NOMO-1 treated with dmso at 0.1 percent for 144 hours (cell line): ENCODE measurements at regions not wholly inside any gene's neighbourhood (a gene's known extent, or its start where the extent isn't known, plus 50 kb on each side); places are given as distances from the start of the nearest gene placed in this dataset.

Source experiments
- DNase-seq: peaks from one replicate; lab custom pipeline; 2025; ENCODE audit not compliant: unreplicated experiment; lab: John Stamatoyannopoulos, UW

DNA sequence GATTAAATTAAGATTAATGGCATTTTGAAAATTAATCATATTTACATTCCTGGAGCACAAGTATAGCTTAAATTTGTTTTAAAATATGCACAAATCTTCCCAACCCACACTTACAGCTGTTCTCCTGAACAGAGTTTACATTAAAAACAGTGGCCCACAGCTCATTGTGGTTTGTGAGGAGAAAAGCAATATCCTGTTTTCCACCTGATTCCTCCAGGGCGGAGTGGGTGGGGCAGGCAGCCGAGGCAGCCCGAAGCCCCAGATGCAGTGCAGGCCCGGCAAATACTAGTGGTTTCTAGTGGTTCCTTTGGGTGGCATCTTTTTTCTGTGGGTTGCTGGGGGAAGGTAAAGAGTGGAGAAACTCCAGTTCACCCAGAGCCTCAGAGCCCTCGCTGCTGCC is 280.8 kb downstream of the ARHGAP12 start:
- DNase-seq, result no peak

DNA sequence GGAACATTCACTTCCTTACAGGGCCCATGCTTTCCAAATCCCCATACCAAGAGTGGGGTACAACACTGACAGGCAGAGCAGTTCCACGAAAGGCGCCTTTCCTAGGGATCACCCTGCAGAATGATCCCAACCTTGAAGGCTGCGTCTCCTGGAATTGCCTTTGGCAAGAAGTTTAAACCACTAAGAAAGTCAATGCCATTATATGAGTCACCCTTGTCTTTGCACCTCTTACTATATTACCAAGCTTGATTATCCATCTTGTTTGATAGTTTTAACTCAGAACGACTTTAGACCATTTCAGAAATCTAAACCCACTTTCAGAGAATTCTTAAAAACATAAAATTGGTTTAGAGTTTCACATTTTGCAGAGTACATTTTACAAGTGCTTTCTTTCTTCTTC is 282.1 kb downstream of the ARHGAP12 start:
- DNase-seq, result no peak

DNA sequence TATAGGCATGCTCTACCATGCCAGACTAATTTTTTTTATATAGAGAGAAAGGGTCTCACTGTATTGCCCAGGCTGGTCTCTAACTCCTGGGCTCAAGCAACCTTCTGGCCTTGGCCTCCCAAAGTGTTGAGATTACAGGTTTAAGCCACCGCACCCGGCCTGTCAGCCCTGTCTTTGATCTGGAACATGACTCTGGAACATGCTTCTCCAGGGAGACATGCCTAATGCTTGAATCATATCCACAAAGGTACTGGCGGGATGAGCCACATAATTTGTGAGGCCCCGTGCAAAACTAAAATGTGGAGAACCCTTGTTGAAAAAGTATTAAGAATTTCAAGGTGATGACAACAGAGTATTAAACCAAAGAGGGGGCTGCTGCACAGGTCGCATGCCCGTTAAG is 282.8 kb downstream of the ARHGAP12 start:
- DNase-seq, result no peak

DNA sequence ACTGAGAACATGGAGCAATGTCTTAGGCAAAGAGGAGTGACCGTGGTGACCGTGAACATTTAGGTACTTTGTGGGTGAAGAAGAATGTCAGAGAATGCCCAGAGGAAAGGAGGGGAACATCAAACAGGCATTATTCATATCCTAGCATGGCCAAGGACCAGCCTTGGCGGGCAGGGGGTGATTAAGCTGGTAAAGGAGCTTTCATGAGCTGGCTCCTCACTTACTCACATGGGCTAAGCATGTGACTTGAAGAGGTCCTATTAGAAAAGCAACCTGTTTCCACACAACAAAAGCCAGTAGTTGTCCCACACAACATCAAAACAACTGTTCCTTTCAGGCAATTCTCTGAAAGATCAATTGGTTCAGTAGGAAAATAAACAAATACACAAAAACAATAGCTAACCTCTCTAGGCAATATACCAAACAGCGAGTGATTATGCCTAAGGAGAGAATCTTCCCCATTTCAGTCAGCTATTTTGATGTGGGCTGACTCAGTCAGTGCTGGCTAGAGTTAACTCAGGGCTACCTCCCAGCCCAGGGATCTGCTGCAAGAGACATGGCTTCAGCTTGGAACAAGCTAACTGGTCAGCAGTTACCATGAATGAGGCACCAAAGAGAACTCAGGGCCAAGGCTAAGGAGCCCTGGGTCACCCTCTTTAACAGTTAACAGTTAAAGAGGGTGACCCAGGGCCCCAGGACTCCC is 283.5 kb downstream of the ARHGAP12 start:
- no peak for DNase-seq

DNA sequence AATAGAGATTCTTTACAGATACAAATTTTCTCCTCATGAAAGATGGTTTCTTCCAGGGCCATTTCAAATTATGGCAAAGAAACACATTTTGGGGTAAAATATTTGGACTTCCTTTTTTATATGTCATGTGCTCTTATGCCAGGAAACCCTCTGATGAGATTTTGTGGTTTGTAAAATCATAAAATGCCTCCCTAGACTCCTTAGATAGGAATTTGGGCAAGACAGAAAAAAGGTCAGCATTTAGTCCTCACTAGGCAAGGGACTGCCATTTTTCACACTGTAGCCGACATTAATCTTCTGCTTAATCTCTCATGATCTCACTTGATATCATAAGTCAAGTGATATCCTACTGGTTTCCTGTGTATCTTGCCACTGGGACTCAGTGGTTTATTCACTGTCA is 286.4 kb downstream of the ARHGAP12 start:
- no peak for DNase-seq

DNA sequence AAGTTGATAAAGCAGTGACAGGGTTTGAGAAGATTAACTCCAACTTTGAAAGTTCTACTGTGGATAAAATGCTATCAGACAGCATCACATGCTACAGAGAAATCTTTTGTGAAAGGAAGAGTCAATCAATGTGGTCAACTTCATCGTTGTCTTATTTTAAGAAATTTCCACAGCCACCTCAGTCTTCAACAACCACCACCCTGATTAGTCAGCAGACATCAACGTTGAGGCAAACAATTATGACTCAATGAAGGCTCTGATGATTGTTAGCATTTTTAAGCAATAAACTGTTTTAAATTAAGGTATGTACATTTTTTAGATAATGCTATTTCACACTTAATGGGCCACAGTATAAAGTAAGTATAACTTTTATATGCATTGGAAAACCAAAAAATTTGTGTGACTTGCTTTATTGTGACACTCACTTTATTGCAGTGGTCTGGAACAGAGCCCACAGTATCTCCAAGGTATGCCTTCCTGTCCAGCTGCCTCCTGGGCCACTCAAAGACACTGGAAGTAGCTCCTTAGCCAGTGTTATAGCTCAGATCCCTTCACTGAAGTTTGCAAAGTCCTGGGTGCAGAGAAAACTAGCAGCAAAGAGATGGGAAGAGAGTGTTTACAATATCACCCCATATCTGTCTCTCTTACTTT is 293.1 kb downstream of the ARHGAP12 start:
- no peak for DNase-seq

DNA sequence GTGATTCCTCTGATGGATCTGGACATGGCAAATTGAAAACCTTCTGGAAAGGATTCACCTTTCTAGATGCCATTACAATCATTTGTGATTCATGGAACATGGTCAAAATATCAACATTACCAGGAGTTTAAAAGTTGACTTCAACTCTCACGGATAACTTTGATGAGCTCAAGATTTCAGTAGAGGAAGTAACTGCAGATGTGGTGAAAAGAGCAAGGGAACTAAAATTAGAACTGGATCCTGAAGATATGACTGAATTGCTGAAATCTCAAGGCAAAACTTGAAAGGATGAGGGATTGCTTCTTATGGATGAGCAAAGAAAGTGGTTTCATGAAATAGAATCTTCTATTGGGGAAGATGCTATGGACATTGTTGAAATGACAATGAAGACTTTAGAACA is 293.6 kb downstream of the ARHGAP12 start:
- no peak for DNase-seq

DNA sequence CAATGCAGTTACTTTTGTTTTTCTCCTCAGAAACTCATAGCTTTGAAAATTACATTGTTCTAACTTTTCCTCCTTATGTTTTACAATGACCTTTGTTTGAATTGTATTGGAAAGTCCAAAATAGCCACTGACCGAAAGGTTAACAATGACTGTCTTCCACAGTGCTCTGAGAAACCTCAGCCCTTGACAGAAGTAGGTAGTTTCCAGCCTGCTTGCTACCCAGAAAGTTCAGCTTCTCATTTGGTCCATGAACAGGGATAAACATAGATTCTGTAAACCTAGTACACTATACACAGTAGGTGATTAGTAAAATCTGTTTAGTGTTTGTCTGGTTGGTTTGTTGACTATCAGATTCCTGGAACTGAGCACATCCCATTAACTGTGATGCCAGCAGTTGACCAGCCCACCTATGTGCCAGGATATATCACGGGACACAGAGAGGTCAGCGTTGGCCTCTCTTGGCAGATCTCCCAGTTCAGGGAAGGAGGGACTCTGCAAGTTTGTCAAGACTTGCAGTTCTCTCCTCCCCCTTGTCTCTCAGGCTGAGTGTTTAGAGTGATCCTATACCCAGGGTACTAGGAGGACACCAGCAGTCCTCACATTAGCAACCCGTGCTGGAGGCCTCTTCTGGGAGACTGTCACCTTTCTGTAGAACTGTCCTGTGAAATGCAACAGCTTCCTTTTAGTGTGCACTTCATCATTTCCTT is 297.6 kb downstream of the ARHGAP12 start:
- DNase-seq, result no peak

DNA sequence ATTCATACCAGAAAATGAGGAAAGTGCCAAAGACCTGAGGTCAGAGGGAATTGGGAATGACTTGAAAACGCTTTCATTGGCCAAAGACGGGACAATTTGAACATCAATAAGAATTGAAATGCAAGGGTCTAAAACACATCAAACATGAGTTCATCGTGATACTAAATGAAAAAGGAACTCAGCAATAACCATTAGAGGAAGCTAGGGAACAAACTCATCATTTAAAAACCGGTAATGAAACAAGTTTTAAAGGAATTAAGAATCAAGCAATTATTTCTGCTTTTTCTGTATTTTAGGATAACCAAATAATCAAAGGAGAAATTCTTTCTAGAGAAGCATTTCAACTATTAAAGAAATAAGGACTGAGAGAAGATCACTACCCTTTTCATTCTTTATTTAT is 303.1 kb downstream of the ARHGAP12 start:
- DNase-seq, result no peak

DNA sequence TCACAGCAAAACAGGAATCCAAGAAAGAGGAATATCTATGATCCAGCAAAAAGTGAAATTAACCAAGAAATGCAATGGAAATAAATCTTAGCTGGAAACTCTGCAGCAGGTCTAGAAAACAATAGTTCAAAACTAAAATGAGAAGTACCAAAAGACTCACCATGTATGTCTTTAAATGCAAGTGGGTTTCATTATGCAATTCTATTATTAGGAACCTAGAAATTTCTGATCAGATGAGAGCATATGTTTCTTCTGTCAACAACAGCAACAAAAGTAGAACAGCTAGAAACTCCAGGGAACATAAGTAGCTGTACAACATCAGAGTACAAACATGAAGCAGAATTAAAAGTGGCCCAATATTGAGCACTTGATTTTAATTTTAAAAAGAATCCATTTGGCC is 304.0 kb downstream of the ARHGAP12 start:
- DNase-seq, result no peak

DNA sequence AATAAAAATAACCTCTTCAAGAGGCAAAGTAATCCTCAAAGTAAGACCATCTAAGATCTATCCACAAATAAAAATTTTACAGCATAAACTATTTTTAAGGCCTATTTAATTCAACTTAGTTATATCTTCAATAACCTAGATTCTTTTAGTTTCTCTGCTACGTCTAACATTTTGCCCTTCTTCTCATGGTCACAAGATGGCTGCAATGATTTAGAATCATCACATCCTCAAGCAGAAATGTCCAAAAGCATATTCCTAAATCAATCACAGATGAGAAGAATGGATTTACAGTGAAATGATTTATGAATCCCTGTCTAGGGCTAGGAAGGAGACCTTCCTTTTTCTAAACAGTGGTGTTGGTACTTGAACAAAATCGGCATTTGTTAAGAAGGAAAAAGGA is 304.7 kb downstream of the ARHGAP12 start:
- no peak for DNase-seq

DNA sequence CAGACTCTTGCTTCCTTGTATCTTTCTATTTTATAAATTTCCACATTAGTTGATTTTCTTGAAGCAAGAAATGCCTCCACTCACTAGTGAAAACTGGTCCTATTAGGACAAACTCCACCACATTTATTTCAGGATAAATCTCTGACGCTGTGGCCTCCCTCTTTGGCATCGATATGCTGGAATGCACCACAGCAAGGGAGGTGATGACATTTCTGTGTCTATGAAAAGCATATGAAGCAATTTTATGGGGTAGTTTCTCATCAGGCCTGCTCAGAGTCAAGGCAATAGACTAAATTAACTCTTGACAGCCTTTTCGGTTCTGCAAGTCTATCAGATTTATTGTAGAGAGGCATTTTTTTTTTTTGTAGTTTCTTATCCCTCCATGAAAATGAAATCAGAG is 304.4 kb downstream of the ZEB1 start:
- no peak for DNase-seq

DNA sequence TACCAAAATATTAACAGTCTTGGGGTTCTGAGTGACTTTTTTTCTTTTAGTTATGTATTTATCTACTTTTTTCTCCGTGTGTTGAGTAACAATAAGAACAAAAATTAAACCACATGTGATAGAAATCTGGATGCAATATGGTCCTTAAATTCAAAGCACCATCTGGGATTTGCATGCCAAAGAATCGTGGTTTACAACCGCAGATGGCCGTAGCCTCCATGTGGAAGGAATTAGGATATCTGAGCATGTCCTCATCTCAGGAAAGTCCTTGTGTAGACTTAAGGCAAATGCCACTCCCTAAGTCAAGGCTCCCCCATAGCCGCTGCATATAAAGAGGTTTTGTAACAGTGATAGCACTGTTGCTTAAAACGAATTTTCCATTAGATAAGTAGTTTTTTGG is 304.0 kb downstream of the ZEB1 start:
- DNase-seq, result no peak

DNA sequence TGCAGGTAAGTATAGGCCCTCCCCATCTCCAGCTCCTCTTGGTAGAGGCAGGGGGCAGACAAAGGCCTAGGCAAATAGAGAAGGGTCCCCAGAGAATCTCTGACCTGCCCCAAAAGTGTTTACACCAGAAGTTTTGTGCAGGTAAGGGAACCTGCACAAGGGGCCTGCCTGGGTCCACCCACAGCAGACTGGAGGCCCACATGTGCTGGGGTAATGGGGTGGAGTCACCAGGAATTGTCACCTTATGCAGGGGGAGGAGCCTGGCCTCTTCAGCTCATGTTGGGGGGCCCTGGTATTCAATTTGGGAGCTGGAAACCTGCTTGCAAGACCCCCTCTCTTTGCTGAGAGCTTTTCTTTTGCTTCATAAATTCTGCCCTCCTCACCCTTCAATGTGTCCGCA is 302.7 kb downstream of the ZEB1 start:
- no peak for DNase-seq

DNA sequence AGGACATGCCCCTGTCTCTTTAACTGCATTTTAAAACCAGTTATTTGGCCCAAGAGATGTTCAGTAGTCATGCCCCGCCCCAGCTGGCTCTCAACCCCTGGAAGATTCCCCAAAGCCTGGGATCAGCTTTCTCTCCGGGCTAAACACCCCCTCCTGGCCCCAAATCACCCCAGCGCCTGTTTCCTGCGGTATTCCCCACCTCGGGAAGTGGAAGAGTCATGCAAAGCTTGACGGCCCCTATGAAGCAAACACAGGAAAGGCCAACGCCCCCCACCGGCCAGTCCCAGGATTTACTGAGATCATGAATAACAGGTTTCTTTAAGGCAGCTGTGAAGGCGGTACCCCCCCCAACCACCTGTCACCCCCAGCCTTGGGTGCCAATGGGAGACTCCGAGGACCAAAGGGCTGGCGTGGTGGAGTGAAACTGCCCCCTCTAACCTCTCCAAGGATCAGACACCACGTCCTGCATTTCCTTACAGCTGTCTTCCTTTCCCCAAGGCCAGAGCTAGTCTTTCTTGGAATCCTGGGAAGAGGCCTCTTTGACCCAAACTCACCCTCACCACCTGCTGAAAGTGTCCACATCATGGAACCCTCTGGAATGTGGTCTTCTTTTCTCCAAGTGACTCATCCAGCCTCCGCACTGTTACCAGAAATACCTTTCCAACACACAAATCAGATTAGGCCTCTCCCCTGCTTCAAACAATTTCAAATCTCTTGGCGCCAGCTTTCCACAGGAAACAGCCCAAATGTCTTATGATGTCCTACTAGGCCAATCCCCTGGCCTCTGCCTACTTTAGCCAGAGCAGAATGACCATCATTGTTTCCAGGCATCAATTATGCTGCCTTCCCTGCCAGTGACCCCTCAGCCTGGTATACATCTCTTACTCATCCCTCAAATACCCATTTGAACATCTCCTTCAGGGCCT is 301.5 kb downstream of the ZEB1 start:
- DNase-seq, result no peak

DNA sequence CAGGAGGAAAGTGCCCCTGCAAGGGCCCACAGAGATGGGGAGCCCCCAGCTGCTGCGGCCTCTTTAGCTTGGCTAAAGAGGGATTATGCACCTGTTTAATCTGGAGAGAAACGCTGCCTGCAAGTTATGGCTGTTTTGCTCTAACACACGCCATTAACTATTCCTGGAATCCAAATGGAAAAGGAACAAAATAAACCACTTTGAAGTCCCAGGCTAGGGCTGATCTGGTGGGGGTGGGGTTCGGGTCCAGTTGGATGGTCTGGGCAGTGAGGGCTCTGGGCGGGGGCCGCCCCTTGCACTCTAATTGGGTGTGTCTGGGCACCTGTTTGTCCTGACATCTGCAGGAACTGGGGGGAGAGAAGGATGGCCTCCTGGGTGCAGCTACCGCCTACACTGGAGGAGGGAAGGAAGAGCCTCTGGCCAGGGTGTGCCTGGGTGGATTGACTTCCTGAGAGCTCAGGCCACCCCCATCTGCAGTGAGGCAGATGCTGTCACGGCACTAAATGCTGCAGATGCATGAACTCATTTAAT is 300.6 kb downstream of the ZEB1 start:
- no peak for DNase-seq

DNA sequence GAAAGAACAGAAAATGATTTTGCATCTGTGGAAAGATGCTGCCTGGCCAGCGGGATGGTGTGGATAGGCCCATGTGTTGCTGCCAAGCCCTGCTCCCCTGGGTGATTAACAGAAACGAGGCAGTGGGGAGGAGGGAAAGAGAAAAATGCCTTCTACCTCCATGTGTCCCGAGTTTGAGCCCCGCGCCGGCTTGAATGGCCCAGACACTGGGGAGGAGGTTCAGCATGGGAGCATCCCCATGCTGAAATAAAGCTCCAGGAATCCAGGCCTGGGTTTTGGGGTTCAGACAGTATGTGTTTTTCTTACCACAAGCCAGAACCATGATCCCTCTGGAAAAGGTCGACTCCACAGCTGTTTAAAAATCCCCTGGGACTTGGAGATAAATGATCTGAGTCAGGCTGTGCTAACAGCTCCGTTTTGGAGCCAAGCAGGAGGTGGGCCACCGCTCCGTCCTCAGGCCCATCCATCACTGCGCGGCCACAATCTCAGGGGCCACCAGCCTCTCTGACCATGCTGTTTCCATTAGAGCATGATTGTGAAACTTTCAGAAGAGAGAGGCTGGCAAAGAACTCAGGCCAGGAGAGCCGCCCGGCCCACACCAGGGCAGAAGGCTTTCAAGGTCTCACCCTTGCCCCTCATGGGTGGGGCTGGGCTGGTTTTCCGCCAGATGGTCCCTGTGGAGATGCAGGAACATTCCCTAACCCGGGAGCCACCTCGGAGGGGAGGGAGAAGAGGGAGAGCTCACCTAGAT is 299.7 kb downstream of the ZEB1 start:
- DNase-seq, result no peak

DNA sequence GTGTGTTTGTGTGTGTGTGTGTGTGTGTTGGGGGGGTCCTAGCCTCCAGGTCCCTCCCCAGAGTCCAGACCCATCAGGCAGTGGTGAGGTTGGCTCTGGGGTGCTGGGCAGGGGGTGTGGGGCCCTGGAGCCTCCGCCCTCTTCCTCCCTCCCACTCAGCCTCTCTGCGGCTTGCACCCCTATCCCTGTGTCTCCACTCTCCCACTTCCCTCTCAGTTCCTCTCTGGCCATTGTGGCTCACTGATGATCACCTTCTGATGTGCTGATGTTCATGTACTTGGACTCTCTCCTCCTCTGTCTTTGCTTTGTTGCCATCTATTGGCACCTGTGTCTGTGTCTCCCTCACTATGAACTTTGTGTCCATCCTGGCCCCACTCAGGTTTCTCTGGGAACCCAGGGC is 298.7 kb downstream of the ZEB1 start:
- no peak for DNase-seq

DNA sequence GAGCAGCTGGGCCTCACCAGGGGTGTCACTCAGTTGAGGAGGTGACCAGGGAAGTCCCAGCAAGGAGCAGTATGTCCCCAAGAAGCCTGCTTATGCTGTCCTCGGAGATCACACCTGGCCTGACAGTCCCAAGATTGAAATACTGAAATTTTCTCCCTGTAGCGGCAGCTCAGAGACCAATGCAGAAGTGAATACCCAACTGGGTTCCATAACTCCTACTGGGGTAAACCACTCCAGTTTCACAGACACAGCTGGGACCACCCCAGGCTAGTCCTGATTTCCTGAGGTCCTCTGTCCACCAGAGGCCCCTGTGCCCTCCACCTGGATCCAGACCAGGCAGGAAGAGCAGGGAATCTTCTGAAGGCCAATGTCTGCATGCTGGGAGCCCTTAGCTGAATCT is 298.1 kb downstream of the ZEB1 start:
- no peak for DNase-seq

DNA sequence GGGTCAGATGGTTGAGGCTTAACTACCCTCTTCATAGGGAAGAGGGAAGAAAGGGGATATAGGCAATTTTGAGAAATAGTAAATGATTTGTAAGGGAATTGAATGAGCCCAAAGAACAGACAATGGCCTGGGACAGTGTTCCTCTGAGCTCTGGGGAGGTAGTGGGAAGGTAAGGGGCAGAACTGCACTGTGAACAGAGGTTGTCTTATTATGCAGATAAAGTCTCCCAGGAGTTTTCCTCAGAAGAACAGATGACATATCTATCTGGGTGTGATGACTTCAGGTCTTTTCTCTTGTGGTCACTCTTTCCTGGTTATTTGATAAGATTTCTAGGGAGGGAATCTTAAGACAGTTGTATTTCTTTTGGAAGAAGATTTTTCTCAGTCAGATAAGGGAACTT is 296.1 kb downstream of the ZEB1 start:
- no peak for DNase-seq
